Astrocyte (in vitro differentiated cells and primary cell): ENCODE measurements at regions not wholly inside any gene's neighbourhood (a gene's known extent, or its start where the extent isn't known, plus 50 kb on each side); places are given as distances from the start of the nearest gene placed in this dataset.
A peak's percentile ranks its signal among the peaks of the same experiment; 100 is the strongest.

Experiments
- CTCF ChIP-seq: IDR thresholded peaks from 2 replicates; pipeline ENCODE4 v1.5.1; 2011; ENCODE audit warnings: low read depth, mild to moderate bottlenecking, inconsistent platforms, low read length, moderate library complexity; ENCODE audit not compliant: insufficient read depth
- EZH2 ChIP-seq: IDR thresholded peaks from 2 replicates; pipeline ENCODE4 v1.6.1; 2012; ENCODE audit warnings: mild to moderate bottlenecking, low read length, inconsistent platforms; ENCODE audit not compliant: insufficient read depth

- TF ChIP-seq EZH2, result no peak
- peak; percentile 99 for TF ChIP-seq CTCF
Measured at GRCh38 chr5:79857714-79858409, 133.2 kb downstream of the MTX3 start.
